ENCODE measurements at regions not wholly inside any gene's neighbourhood (a gene's known extent, or its start where the extent isn't known, plus 50 kb on each side); places are given as distances from the start of the nearest gene placed in this dataset.

DNA sequence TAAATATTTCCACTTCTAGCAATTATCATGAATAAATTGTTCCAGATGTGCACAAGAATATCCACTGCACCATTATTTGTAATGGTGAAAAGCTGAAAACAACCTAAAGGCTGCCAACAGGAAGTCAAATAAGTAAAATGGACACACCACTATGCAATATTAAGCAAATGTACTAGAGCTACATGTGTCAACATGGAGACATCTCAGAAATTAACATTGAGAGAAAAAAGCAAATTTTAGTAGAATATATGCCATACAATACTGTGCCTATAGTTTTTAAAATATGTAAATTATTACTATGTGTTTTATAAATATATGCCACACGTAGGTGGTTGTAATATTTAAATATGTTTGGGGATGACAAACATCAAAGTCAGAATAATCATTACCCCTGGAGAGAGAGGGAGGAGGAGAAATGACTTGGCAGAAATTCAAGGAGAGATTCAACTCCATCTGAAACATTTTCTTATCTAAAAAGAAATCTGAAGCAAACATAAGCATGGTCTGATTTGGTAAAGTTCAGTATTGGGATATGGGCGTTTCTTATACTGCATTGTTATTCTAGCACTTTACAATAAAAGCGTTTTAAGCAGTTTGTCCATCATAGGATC, 475.5 kb downstream of the QKI start:
- TF ChIP-seq, protein P1, sequence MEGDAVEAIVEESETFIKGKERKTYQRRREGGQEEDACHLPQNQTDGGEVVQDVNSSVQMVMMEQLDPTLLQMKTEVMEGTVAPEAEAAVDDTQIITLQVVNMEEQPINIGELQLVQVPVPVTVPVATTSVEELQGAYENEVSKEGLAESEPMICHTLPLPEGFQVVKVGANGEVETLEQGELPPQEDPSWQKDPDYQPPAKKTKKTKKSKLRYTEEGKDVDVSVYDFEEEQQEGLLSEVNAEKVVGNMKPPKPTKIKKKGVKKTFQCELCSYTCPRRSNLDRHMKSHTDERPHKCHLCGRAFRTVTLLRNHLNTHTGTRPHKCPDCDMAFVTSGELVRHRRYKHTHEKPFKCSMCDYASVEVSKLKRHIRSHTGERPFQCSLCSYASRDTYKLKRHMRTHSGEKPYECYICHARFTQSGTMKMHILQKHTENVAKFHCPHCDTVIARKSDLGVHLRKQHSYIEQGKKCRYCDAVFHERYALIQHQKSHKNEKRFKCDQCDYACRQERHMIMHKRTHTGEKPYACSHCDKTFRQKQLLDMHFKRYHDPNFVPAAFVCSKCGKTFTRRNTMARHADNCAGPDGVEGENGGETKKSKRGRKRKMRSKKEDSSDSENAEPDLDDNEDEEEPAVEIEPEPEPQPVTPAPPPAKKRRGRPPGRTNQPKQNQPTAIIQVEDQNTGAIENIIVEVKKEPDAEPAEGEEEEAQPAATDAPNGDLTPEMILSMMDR (IDR thresholded peaks at IDR 0.05; ENCODE audit: low read depth, low read length, poor library complexity, severe bottlenecking), result no peak
- no peak for TF ChIP-seq EZH2phosphoT487 (IDR thresholded peaks at IDR 0.05; ENCODE audit: borderline replicate concordance, low read length)
